ENCODE measurements at regions not wholly inside any gene's neighbourhood (a gene's known extent, or its start where the extent isn't known, plus 50 kb on each side); places are given as distances from the start of the nearest gene placed in this dataset.

- H3K27ac ChIP-seq: no peak overlapping the region
- H3K79me2 ChIP-seq: no peaks in the 10 kb centered on the region
- TF ChIP-seq CTCF (IDR thresholded peaks at IDR 0.05): no peak
- H3K9ac ChIP-seq: no peak overlapping the region
- H3K36me3 ChIP-seq (ENCODE audit: control insufficient read depth, insufficient read depth, low read length): no peaks in the 10 kb centered on the region
- H3K9me3 ChIP-seq (ENCODE audit: control insufficient read depth, low read length): no peaks in the 10 kb centered on the region
- H3K27me3 ChIP-seq (ENCODE audit: control insufficient read depth, insufficient read depth, low read length): no peaks in the 10 kb centered on the region
- no peak overlapping the region for H3K4me2 ChIP-seq (ENCODE audit: low read length)
- no peaks in the 10 kb centered on the region for H3K4me1 ChIP-seq
- no peak overlapping the region for H3K4me3 ChIP-seq (ENCODE audit: low read depth, low read length)
- no peak overlapping the region for H2AFZ ChIP-seq
Observed at GRCh38 chr4:165707128-165707527, 165.9 kb upstream of the TLL1 start.

GRCh38 chr4:165709516-165709915 is 163.5 kb upstream of the TLL1 start:
- Histone ChIP-seq H2AFZ (no peak overlapping the region), H3K27ac (no peak overlapping the region), H3K4me1 (no peaks in the 10 kb centered on the region), H3K9ac (no peak overlapping the region), H3K79me2 (no peaks in the 10 kb centered on the region), H3K4me3 (ENCODE audit: low read depth, low read length) (no peak overlapping the region), H3K4me2 (ENCODE audit: low read length) (no peak overlapping the region), H3K36me3 (ENCODE audit: control insufficient read depth, insufficient read depth, low read length) (no peaks in the 10 kb centered on the region), H3K27me3 (ENCODE audit: control insufficient read depth, insufficient read depth, low read length) (no peaks in the 10 kb centered on the region), H3K9me3 (ENCODE audit: control insufficient read depth, low read length) (no peaks in the 10 kb centered on the region)
- TF ChIP-seq CTCF (IDR thresholded peaks at IDR 0.05): no peak

- Histone ChIP-seq H3K79me2 (no peaks in the 10 kb centered on the region), H2AFZ (no peak overlapping the region), H3K9me3 (ENCODE audit: control insufficient read depth, low read length) (no peaks in the 10 kb centered on the region), H3K4me3 (ENCODE audit: low read depth, low read length) (no peak overlapping the region), H3K9ac (no peak overlapping the region), H3K27ac (no peak overlapping the region), H3K4me2 (ENCODE audit: low read length) (no peak overlapping the region), H3K36me3 (ENCODE audit: control insufficient read depth, insufficient read depth, low read length) (no peaks in the 10 kb centered on the region), H3K4me1 (no peaks in the 10 kb centered on the region), H3K27me3 (ENCODE audit: control insufficient read depth, insufficient read depth, low read length) (no peaks in the 10 kb centered on the region)
- TF ChIP-seq CTCF (IDR thresholded peaks at IDR 0.05): no peak
Observed at GRCh38 chr4:165709973-165710526, 163.0 kb upstream of the TLL1 start.

GRCh38 chr4:165711436-165711835 is 161.6 kb upstream of the TLL1 start:
- H2AFZ ChIP-seq: no peak overlapping the region
- H3K4me1 ChIP-seq: no peaks in the 10 kb centered on the region
- TF ChIP-seq CTCF (IDR thresholded peaks at IDR 0.05): no peak
- no peak overlapping the region for H3K27ac ChIP-seq
- H3K4me2 ChIP-seq (ENCODE audit: low read length): no peak overlapping the region
- no peaks in the 10 kb centered on the region for H3K9me3 ChIP-seq (ENCODE audit: control insufficient read depth, low read length)
- H3K4me3 ChIP-seq (ENCODE audit: low read depth, low read length): no peak overlapping the region
- no peak overlapping the region for H3K9ac ChIP-seq
- H3K79me2 ChIP-seq: no peaks in the 10 kb centered on the region
- H3K27me3 ChIP-seq (ENCODE audit: control insufficient read depth, insufficient read depth, low read length): no peaks in the 10 kb centered on the region
- no peaks in the 10 kb centered on the region for H3K36me3 ChIP-seq (ENCODE audit: control insufficient read depth, insufficient read depth, low read length)

- no peaks in the 10 kb centered on the region for H3K9me3 ChIP-seq (ENCODE audit: control insufficient read depth, low read length)
- no peak overlapping the region for H3K27ac ChIP-seq
- H3K4me1 ChIP-seq: no peaks in the 10 kb centered on the region
- H3K27me3 ChIP-seq (ENCODE audit: control insufficient read depth, insufficient read depth, low read length): no peaks in the 10 kb centered on the region
- H2AFZ ChIP-seq: no peak overlapping the region
- H3K4me2 ChIP-seq (ENCODE audit: low read length): no peak overlapping the region
- H3K36me3 ChIP-seq (ENCODE audit: control insufficient read depth, insufficient read depth, low read length): no peaks in the 10 kb centered on the region
- no peaks in the 10 kb centered on the region for H3K79me2 ChIP-seq
- no peak for TF ChIP-seq CTCF (IDR thresholded peaks at IDR 0.05)
- no peak overlapping the region for H3K9ac ChIP-seq
- no peak overlapping the region for H3K4me3 ChIP-seq (ENCODE audit: low read depth, low read length)
Observed at GRCh38 chr4:165711912-165712311, 161.1 kb upstream of the TLL1 start.

Data from parathyroid adenoma (tissue), 2 donors.